T47D (cell line): ENCODE measurements at regions not wholly inside any gene's neighbourhood (a gene's known extent, or its start where the extent isn't known, plus 50 kb on each side); places are given as distances from the start of the nearest gene placed in this dataset.

Experiments used
- DNase-seq, 2 experiments: peaks; one replicate each; pipeline versions ENCODE4 v3.0.0 to v3.0.0-alpha.2; 2011 to 2012; ENCODE audit warnings: low read depth in 1 of 2, low spot score in 1 of 2
- JUND ChIP-seq: IDR thresholded peaks from 2 replicates; pipeline ENCODE4 v1.6.1; 2012; ENCODE audit warnings: low read depth
- in situ Hi-C: cut with HindIII; loops from 2 replicates; pipeline ENCODE4 v1.10.0; 2016; ENCODE audit warnings: low sequenced_read_pairs, low pct_unique_long_range_greater_than_20kb

GRCh38 chr14:97180304-97181200 is 383.4 kb downstream of the VRK1 start:
- peak in 1 of 2 experiments; percentile 9 for DNase-seq
- in situ Hi-C loops: no loop called here
- TF ChIP-seq JUND: no peak

GRCh38 chr14:97185186-97185585 is 388.0 kb downstream of the VRK1 start:
- in situ Hi-C loops: no loop called here
- TF ChIP-seq JUND: no peak
- peak; percentile 21 to 41 for DNase-seq

GRCh38 chr14:97187916-97188315 is 390.7 kb downstream of the VRK1 start:
- DNase-seq: no peak
- in situ Hi-C loops: no loop called here
- TF ChIP-seq JUND: no peak

- no peak for TF ChIP-seq JUND
- in situ Hi-C loops: no loop called here
- no peak for DNase-seq
These were observed 399.2 kb downstream of the VRK1 start for GRCh38 chr14:97196336-97196735.

GRCh38 chr14:97198813-97199212 is 401.6 kb downstream of the VRK1 start:
- no peak for DNase-seq
- TF ChIP-seq JUND: no peak
- in situ Hi-C loops: no loop called here

GRCh38 chr14:97200245-97200644 is 403.1 kb downstream of the VRK1 start:
- in situ Hi-C loops: no loop called here
- no peak for DNase-seq
- no peak for TF ChIP-seq JUND

- no peak for TF ChIP-seq JUND
- in situ Hi-C loops: no loop called here
- DNase-seq: no peak
These were observed 409.7 kb downstream of the VRK1 start for GRCh38 chr14:97206916-97207315.

GRCh38 chr14:97210202-97210601 is 413.0 kb downstream of the VRK1 start:
- no peak for TF ChIP-seq JUND
- DNase-seq: no peak
- in situ Hi-C loops: no loop called here

- in situ Hi-C loops: no loop called here
- no peak for TF ChIP-seq JUND
- DNase-seq: no peak
These were observed 415.2 kb downstream of the VRK1 start for GRCh38 chr14:97212399-97212798.

- no peak for TF ChIP-seq JUND
- DNase-seq: no peak
- in situ Hi-C loops: no loop called here
These were observed 416.5 kb downstream of the VRK1 start for GRCh38 chr14:97213720-97214119.

GRCh38 chr14:97215263-97215969 is 418.2 kb downstream of the VRK1 start:
- in situ Hi-C loops: no loop called here
- no peak for DNase-seq
- no peak for TF ChIP-seq JUND

GRCh38 chr14:97217111-97217885 is 420.1 kb downstream of the VRK1 start:
- in situ Hi-C loops: no loop called here
- DNase-seq: no peak
- TF ChIP-seq JUND: no peak
